Chondrocyte (in vitro differentiated cells): ENCODE measurements at regions not wholly inside any gene's neighbourhood (a gene's known extent, or its start where the extent isn't known, plus 50 kb on each side); places are given as distances from the start of the nearest gene placed in this dataset.

Source experiments
- DNase-seq: peaks from one replicate; pipeline ENCODE4 v3.0.0; 2021; ENCODE audit warnings: mixed read lengths, low spot score
- H3K27ac Mint-ChIP-seq: one replicate; pipeline ENCODE4 v1.8.0; 2021; ENCODE audit warnings: mild to moderate bottlenecking, moderate library complexity, mixed read lengths; ENCODE audit not compliant: unreplicated experiment
- H3K27me3 Mint-ChIP-seq: 2 replicates; pipeline ENCODE4 v1.8.0; 2021; ENCODE audit warnings: low read depth, mixed read lengths
- H3K36me3 Mint-ChIP-seq: 2 replicates; pipeline ENCODE4 v1.8.0; 2021; ENCODE audit warnings: low read depth, mixed read lengths
- H3K4me1 Mint-ChIP-seq: 2 replicates; pipeline ENCODE4 v1.8.0; 2021; ENCODE audit warnings: low read depth, mild to moderate bottlenecking, mixed read lengths
- H3K4me3 Mint-ChIP-seq: one replicate; pipeline ENCODE4 v1.8.0; 2021; ENCODE audit warnings: mild to moderate bottlenecking, moderate library complexity, mixed read lengths; ENCODE audit not compliant: unreplicated experiment
- H3K9me3 Mint-ChIP-seq: 2 replicates; pipeline ENCODE4 v1.8.0; 2021; ENCODE audit warnings: low read depth, mixed read lengths
- TF ChIP-seq, protein P1 (sequence below): fragments of 200-600 bp; sonication (generic); IDR thresholded peaks from 2 replicates; pipeline ENCODE4 v1.5.0; 2021; ENCODE audit warnings: antibody characterized with exemption, mild to moderate bottlenecking, moderate library complexity

- TF ChIP-seq, protein P1, sequence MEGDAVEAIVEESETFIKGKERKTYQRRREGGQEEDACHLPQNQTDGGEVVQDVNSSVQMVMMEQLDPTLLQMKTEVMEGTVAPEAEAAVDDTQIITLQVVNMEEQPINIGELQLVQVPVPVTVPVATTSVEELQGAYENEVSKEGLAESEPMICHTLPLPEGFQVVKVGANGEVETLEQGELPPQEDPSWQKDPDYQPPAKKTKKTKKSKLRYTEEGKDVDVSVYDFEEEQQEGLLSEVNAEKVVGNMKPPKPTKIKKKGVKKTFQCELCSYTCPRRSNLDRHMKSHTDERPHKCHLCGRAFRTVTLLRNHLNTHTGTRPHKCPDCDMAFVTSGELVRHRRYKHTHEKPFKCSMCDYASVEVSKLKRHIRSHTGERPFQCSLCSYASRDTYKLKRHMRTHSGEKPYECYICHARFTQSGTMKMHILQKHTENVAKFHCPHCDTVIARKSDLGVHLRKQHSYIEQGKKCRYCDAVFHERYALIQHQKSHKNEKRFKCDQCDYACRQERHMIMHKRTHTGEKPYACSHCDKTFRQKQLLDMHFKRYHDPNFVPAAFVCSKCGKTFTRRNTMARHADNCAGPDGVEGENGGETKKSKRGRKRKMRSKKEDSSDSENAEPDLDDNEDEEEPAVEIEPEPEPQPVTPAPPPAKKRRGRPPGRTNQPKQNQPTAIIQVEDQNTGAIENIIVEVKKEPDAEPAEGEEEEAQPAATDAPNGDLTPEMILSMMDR = no peak
- Mint-ChIP-seq H3K27ac (no peak overlapping the region), H3K36me3 (no peaks in the 10 kb centered on the region), H3K9me3 (no peaks in the 10 kb centered on the region), H3K4me3 (no peak overlapping the region), H3K4me1 (no peaks in the 10 kb centered on the region), H3K27me3 (peaks cover 2% of the 10 kb centered on the region)
- DNase-seq = no peak
Measured at GRCh38 chr4:19146038-19146437, 1105.7 kb upstream of the SLIT2 start.

DNA sequence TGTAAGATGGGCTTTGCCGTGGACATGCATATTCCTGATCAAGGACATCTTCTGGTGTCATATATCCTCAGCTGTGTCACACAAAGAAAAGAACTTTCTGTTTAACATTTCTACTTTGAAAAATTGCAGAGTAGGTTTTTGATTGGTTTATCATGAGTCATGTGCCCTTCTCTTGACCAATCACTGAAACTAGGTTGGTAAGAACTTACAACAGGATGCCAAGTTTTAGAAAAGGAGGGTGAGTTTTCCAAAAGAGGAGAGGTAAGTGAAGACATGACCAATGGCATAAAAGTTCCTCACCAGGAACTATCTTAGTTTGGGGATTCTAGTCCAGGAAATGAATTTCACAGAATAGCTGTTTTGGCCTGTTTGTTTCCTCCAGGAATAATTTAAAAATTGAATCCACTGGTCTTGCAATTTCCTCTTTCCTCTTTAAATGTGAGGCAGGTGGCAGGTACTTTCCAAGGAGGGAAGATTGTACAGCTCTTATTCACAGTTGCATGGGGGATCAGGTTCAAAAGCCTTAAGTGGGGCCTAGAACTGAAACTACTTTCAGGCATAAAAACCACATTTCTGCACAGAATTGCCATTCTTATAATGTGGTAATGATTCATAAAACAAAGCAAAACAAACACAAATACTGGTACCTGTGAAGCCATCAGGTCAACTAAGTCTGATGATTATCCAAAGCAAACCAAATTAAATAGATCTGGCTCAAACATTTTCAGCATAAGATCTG is 1114.5 kb upstream of the LCORL start:
- Mint-ChIP-seq H3K9me3 (no peaks in the 10 kb centered on the region), H3K27ac (no peak overlapping the region), H3K4me1 (no peaks in the 10 kb centered on the region), H3K27me3 (peaks cover 1% of the 10 kb centered on the region), H3K36me3 (no peaks in the 10 kb centered on the region), H3K4me3 (no peak overlapping the region)
- no peak for DNase-seq
- TF ChIP-seq, protein P1 = no peak

DNA sequence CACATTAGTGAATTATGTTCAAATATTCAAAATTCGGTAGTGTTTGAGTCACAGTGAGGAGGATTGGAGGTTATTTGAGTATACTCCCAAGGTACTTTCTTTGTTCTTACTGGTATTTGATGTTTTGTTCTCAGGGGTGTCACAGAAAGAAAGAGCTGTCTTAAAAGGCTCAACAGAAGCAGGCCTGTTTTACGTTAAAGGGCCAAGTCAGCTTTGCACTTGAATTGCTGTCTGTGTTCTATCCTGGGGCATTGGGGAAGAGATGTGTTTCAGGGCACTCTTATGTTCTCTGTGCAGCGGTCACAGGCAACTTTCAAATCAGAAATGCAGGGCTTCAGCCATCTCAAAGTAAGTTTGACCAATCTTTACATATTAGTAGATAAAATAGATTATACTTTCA is 1113.1 kb upstream of the LCORL start:
- Mint-ChIP-seq H3K4me1 (no peaks in the 10 kb centered on the region), H3K27ac (no peak overlapping the region), H3K27me3 (peaks cover 1% of the 10 kb centered on the region), H3K9me3 (no peaks in the 10 kb centered on the region), H3K4me3 (no peak overlapping the region), H3K36me3 (no peaks in the 10 kb centered on the region)
- TF ChIP-seq, protein P1 = no peak
- no peak for DNase-seq

- no peak overlapping the region for H3K27ac Mint-ChIP-seq
- peaks cover 1% of the 10 kb centered on the region for H3K27me3 Mint-ChIP-seq
- H3K36me3 Mint-ChIP-seq = no peaks in the 10 kb centered on the region
- TF ChIP-seq, protein P1 = no peak
- no peak for DNase-seq
- no peak overlapping the region for H3K4me3 Mint-ChIP-seq
- H3K9me3 Mint-ChIP-seq = no peaks in the 10 kb centered on the region
- H3K4me1 Mint-ChIP-seq = no peaks in the 10 kb centered on the region
Measured at GRCh38 chr4:19133315-19133714, 1111.8 kb upstream of the LCORL start.

DNA sequence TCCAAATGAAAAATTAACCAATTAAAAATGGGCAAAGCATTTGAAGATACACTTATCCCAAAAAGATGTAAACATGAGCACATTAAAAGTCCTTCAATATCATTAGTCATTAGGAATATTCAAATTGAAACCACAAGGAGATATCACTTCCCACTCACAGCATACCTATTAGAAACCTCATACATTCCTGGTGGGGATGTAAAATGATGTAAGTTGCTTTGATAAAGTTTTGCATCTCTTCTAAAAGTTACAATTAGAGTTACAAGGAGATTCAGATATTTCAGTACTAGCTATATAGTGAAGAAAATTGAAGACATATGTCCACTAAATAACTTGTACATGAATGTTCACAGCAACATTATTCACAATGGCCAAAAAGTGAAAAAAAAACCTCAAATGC is 1109.3 kb upstream of the LCORL start:
- TF ChIP-seq, protein P1 = no peak
- Mint-ChIP-seq H3K27me3 (no peaks in the 10 kb centered on the region), H3K4me1 (no peaks in the 10 kb centered on the region), H3K4me3 (no peak overlapping the region), H3K36me3 (no peaks in the 10 kb centered on the region), H3K9me3 (no peaks in the 10 kb centered on the region), H3K27ac (no peak overlapping the region)
- DNase-seq = no peak
